CD4-positive, alpha-beta T cell (primary cell): ENCODE measurements at regions not wholly inside any gene's neighbourhood (a gene's known extent, or its start where the extent isn't known, plus 50 kb on each side); places are given as distances from the start of the nearest gene placed in this dataset.

Experiments
- ATAC-seq: fragments of 200-7000 bp; cut with Tn5 transposase; one replicate; pipeline ENCODE4 v1.10.0; 2022; ENCODE audit warnings: mild to moderate bottlenecking; ENCODE audit not compliant: poor library complexity
- CTCF ChIA-PET: fragments of 350-600 bp; sonication (Branson Sonifier 250); formaldehyde crosslinking; loops from one replicate; lab custom pipeline; 2021; ENCODE audit warnings: antibody characterized with exemption, inconsistent platforms; lab: Charles Lee
- POLR2A ChIA-PET: fragments of 350-600 bp; sonication (Branson Sonifier 250); formaldehyde crosslinking; loops from one replicate; lab custom pipeline; 2021; ENCODE audit warnings: antibody characterized with exemption, inconsistent platforms; lab: Charles Lee
- DNase-seq, 14 experiments: peaks; one replicate each; pipeline ENCODE4 v3.0.0-alpha.2; 2013 to 2020; ENCODE audit warnings: mixed read lengths in 2 of 14
- H3K27ac ChIP-seq, 2 donors: one replicate each; pipeline versions ENCODE4 v1.5.1 to v1.7.0; 2013; ENCODE audit warnings: low read length in 2 of 2, low read depth in 1 of 2, mild to moderate bottlenecking in 1 of 2
- H3K27me3 ChIP-seq, 2 experiments: 1 replicate in 1 of 2; 2 replicates in 1 of 2; pipeline versions ENCODE4 v1.6.1 to v1.7.0; 2013; ENCODE audit warnings: low read length in 2 of 2, control low read depth in 1 of 2, mild to moderate bottlenecking in 1 of 2, moderate library complexity in 1 of 2; ENCODE audit not compliant: insufficient read depth in 2 of 2, control insufficient read depth in 1 of 2
- H3K36me3 ChIP-seq: one replicate; pipeline ENCODE4 v1.6.1; 2013; ENCODE audit warnings: low read length, control low read depth; ENCODE audit not compliant: insufficient read depth
- H3K4me1 ChIP-seq: one replicate; pipeline ENCODE4 v1.6.1; 2013; ENCODE audit warnings: low read length, control low read depth; ENCODE audit not compliant: insufficient read depth
- H3K4me3 ChIP-seq: one replicate; pipeline ENCODE4 v1.5.1; 2013; ENCODE audit warnings: mild to moderate bottlenecking, low read length, moderate library complexity
- H3K9me3 ChIP-seq, 2 experiments: 1 replicate in 1 of 2; 2 replicates in 1 of 2; pipeline versions ENCODE4 v1.6.1 to v1.7.0; 2013; ENCODE audit warnings: low read length in 2 of 2, mild to moderate bottlenecking in 2 of 2, control low read depth in 1 of 2, moderate library complexity in 1 of 2; ENCODE audit not compliant: control insufficient read depth in 1 of 2, insufficient read depth in 1 of 2
- H3K27ac Mint-ChIP-seq: one replicate; pipeline ENCODE4 v1.8.0; 2020; ENCODE audit warnings: mixed read lengths
- H3K27me3 Mint-ChIP-seq: one replicate; pipeline ENCODE4 v1.8.0; 2021; ENCODE audit warnings: mixed read lengths
- H3K36me3 Mint-ChIP-seq: one replicate; pipeline ENCODE4 v1.8.0; 2021; ENCODE audit warnings: low read depth, mixed read lengths
- H3K4me1 Mint-ChIP-seq: one replicate; pipeline ENCODE4 v1.8.0; 2021; ENCODE audit warnings: low read depth, mixed read lengths
- H3K4me3 Mint-ChIP-seq: one replicate; pipeline ENCODE4 v1.8.0; 2020; ENCODE audit warnings: mild to moderate bottlenecking, mixed read lengths
- H3K9me3 Mint-ChIP-seq: one replicate; pipeline ENCODE4 v1.8.0; 2020; ENCODE audit warnings: mixed read lengths
- intact Hi-C, 2 experiments: fragments of 100-400 bp; cut with DNase I in 1 of 2; cut with micrococcal nuclease in 1 of 2; formaldehyde crosslinking; loops; one replicate each; pipeline versions ENCODE4 v1.15.1 to v1.9.0; 2023 to 2025; cut with DNase I, micrococcal nuclease
- TF ChIP-seq, protein P1 (sequence below): fragments of 200-600 bp; IDR thresholded peaks from one replicate; pipeline ENCODE4 v1.8.0; 2022; ENCODE audit warnings: antibody characterized with exemption, mild to moderate bottlenecking

GRCh38 chr12:91922139-91922538 lies 223.5 kb downstream of the BTG1 start:
- intact Hi-C loops: no loop called here
- Histone ChIP-seq H3K4me1 (no peaks in the 10 kb centered on the region), H3K9me3 (peaks cover 0 to 11% of the 10 kb centered on the region in 2 experiments), H3K4me3 (no peak overlapping the region), H3K27ac (no peak overlapping the region), H3K27me3 (no peaks in the 10 kb centered on the region), H3K36me3 (no peaks in the 10 kb centered on the region)
- peaks cover 43% of the 10 kb centered on the region for H3K4me1 Mint-ChIP-seq
- DNase-seq: no peak
- H3K4me3 Mint-ChIP-seq: no peak overlapping the region
- ChIA-PET CTCF (no interaction called here), POLR2A (interaction anchor here (1.0 to 1.4 kb wide), 2 partner anchors 44 to 222 kb away, joined by 3 to 4 read pairs; no protein-coding TSS in a partner anchor)
- H3K36me3 Mint-ChIP-seq: no peaks in the 10 kb centered on the region
- TF ChIP-seq, protein P1, sequence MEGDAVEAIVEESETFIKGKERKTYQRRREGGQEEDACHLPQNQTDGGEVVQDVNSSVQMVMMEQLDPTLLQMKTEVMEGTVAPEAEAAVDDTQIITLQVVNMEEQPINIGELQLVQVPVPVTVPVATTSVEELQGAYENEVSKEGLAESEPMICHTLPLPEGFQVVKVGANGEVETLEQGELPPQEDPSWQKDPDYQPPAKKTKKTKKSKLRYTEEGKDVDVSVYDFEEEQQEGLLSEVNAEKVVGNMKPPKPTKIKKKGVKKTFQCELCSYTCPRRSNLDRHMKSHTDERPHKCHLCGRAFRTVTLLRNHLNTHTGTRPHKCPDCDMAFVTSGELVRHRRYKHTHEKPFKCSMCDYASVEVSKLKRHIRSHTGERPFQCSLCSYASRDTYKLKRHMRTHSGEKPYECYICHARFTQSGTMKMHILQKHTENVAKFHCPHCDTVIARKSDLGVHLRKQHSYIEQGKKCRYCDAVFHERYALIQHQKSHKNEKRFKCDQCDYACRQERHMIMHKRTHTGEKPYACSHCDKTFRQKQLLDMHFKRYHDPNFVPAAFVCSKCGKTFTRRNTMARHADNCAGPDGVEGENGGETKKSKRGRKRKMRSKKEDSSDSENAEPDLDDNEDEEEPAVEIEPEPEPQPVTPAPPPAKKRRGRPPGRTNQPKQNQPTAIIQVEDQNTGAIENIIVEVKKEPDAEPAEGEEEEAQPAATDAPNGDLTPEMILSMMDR: no peak
- no peak overlapping the region for H3K27ac Mint-ChIP-seq
- ATAC-seq: no peak
- H3K9me3 Mint-ChIP-seq: no peaks in the 10 kb centered on the region
- H3K27me3 Mint-ChIP-seq: no peaks in the 10 kb centered on the region

DNA sequence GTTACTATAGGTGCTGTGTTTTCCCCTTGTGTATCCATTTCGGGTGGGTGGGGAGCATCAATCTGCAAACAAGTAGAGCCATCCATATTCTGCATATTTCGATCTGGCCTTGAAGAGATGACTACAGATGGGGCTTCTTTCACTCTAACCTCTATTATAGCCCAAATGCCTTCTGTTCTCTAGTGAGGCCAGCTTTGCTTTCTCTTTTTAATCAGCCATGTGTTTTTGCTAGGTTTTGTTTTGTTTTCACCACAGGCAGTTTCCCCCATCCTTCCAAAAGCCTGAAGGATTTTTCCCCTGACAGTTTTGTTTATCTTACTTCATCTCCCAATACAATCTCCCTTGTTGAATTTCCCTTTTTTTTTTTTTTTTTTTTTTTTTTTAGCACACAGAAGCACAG lies 224.1 kb downstream of the BTG1 start:
- POLR2A ChIA-PET: interaction anchor here (0.7 to 1.4 kb wide), 2 partner anchors 44 to 223 kb away, joined by 3 to 4 read pairs; no protein-coding TSS in a partner anchor

GRCh38 chr12:91920741-91921140 lies 224.9 kb downstream of the BTG1 start:
- Mint-ChIP-seq H3K9me3 (peaks cover 2% of the 10 kb centered on the region), H3K4me3 (no peak overlapping the region), H3K4me1 (peaks cover 40% of the 10 kb centered on the region), H3K27me3 (no peaks in the 10 kb centered on the region), H3K27ac (no peak overlapping the region), H3K36me3 (no peaks in the 10 kb centered on the region)
- Histone ChIP-seq H3K4me1 (no peaks in the 10 kb centered on the region), H3K9me3 (peaks cover 0 to 11% of the 10 kb centered on the region in 2 experiments), H3K4me3 (no peak overlapping the region), H3K36me3 (no peaks in the 10 kb centered on the region), H3K27me3 (no peaks in the 10 kb centered on the region), H3K27ac (no peak overlapping the region)
- CTCF ChIA-PET: interaction anchor here (1.1 kb wide), 1 partner anchor 10 kb away, joined by 3 read pairs; no protein-coding TSS in a partner anchor
- POLR2A ChIA-PET: no interaction called here
- TF ChIP-seq, protein P1: no peak
- intact Hi-C loops: no loop called here
- DNase-seq (no peak), ATAC-seq (no peak)

More for the DNA sequence above, 224.1 kb downstream of the BTG1 start:
- Mint-ChIP-seq H3K27ac (no peak overlapping the region), H3K36me3 (no peaks in the 10 kb centered on the region), H3K27me3 (no peaks in the 10 kb centered on the region), H3K4me3 (no peak overlapping the region), H3K9me3 (peaks cover 2% of the 10 kb centered on the region), H3K4me1 (peaks cover 40% of the 10 kb centered on the region)
- TF ChIP-seq, protein P1: no peak
- no peaks in the 10 kb centered on the region for H3K4me1 ChIP-seq
- H3K36me3 ChIP-seq: no peaks in the 10 kb centered on the region
- no peaks in the 10 kb centered on the region for H3K27me3 ChIP-seq
- DNase-seq (no peak), ATAC-seq (no peak)
- intact Hi-C loops: no loop called here
- no peak overlapping the region for H3K27ac ChIP-seq
- H3K9me3 ChIP-seq: peaks cover 0 to 11% of the 10 kb centered on the region in 2 experiments
- CTCF ChIA-PET: interaction anchor here (0.7 kb wide), 1 partner anchor 579 kb away, joined by 3 read pairs; no protein-coding TSS in a partner anchor
- no peak overlapping the region for H3K4me3 ChIP-seq
